ENCODE measurements at regions not wholly inside any gene's neighbourhood (a gene's known extent, or its start where the extent isn't known, plus 50 kb on each side); places are given as distances from the start of the nearest gene placed in this dataset.

DNA sequence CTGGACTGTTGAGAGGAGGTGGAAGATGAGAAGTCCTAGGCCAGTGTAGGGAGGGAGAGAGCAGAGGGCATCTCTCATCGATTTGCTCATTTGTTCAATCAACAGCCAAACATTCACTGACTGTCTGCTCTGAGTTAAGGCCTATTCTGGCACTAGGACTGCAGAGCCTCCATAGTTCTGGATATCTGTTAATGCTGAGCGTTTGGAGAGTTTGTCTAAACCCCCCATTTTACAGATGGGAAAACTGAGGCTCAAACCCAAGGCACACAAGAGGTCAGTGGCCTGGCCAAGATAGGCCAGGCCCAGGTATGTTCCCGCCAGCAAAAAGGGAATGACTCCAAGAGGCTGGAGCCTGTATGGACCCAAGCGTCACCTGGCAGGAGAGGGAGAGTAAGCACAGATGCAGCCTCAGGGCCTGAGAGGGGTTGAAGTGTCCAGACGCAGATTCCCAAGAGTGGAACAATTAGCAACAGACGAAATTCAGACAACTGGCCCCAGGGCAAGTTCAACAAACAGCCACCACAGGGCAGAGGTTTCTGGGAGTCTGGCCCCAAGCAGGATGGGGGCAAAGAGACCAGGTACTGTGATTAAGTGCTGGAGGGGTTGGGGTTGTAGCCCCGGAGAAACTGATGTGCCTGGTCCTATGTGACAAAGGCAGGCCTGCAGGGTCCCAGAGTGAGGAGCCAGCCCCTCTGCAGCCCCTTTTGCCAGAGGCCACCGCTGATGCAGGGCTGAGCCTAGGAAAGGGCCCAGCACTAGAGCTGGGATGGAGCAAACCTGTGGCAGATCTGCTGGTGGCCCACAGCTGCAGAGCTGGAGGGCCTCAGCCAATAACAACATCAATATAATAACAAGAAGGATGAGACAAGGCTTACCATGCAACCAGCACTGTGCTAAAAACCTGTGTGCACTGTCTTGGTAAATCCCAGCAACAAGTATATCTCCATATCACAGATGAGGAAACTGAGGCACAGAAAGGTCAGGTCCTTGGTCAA, 245.1 kb upstream of the TLE3 start:
- no peak for DNase-seq

DNA sequence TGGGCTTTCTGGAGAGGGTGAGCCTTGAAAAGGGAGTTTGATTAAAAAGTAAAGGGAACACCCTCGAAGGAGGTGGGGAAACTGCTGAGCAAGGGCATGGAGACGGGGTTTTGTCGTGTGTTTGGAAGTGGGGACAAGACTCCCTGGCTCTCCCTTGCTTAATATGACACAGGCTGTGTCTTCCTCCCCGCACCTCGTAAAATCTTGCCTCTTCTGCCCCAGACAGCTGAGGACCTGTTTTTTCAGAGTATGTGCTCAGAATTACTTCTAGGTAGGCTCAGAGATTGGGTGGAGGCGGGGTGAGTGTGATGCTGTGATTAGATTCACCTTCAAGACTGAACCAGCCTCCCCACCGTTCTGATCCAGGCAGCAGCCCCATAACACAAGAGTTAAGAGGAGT, 244.4 kb upstream of the TLE3 start:
- no peak for DNase-seq

DNA sequence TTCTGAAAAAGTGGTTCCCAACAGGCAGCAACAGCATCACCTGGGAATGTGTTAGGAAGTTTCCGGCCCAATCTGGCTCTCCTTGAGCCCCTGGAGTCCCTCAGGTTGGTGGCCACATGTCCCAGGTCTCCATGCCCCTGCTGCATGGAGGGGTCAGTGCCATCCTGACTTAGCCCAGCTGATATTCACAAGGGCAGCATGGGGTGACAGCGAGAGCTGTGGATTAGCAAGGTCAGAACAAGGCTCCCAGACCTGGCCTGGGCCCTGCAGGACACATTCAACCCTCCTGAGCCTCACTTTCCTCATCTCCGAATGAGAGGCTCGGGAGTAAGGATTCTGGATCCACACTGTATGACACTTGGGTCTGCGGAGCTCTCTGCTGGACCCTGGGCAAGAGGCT, 243.8 kb upstream of the TLE3 start:
- DNase-seq, result no peak

DNA sequence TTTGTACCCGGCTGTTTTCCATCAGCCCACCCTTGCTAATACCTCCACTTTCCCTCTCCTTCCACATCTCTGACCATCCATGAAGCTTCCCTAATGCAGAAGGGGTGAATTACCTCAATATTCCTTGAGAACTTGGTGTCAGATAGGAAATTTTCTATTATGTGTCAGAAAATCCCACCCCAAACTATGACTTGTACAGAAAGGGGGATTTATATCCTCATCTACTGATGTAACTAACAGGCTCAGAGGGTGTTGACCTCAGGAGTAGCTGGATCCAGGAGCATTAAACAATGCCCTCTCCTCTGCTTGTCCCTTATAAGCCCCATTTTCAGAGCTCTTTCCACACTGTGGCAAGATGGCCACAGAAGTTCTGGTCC, 242.8 kb upstream of the TLE3 start:
- no peak for DNase-seq

DNA sequence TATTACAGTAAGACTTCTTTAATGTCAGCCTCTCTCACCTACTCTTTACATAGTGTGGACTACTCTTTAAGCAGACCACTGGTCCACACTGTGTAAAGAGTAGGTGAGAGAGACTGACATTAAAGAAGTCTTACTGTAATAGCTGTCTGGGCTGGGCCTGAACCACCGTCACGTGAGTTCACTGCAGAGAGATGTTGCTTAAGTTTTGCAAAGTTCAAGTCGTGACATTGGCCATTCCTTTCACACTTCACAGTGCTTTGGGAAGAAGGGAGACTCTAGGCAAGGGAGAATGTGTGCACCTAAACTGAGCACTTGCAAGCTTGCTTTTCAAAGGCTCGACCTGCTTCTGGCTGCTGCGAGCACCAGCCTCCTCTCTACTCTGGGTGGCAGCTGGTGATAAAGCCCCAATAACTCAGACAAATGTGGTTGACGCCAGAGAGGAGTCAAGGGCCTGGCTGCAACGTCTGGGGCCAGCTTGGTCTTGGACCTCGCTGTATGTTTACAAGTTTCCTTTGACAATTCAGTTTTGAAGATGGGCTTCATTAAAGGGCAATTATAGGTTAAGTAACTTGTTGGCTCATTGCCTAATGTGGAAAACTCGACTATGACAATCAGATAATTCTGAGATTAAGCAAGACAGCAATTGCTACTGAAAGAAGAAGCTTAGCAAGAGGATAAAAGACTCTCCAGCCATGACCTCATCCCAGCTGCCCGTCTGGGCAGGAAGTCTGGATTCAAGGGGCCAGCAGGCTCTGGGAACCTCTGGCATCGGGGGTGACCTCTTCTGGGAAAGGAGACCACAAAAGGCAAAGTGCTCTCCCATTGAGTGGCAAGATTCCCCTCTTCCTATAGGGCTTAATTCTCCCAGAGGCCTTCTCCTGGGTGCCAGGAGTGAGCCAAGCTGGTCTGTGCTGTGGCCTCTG, 242.1 kb upstream of the TLE3 start:
- DNase-seq, result no peak

DNA sequence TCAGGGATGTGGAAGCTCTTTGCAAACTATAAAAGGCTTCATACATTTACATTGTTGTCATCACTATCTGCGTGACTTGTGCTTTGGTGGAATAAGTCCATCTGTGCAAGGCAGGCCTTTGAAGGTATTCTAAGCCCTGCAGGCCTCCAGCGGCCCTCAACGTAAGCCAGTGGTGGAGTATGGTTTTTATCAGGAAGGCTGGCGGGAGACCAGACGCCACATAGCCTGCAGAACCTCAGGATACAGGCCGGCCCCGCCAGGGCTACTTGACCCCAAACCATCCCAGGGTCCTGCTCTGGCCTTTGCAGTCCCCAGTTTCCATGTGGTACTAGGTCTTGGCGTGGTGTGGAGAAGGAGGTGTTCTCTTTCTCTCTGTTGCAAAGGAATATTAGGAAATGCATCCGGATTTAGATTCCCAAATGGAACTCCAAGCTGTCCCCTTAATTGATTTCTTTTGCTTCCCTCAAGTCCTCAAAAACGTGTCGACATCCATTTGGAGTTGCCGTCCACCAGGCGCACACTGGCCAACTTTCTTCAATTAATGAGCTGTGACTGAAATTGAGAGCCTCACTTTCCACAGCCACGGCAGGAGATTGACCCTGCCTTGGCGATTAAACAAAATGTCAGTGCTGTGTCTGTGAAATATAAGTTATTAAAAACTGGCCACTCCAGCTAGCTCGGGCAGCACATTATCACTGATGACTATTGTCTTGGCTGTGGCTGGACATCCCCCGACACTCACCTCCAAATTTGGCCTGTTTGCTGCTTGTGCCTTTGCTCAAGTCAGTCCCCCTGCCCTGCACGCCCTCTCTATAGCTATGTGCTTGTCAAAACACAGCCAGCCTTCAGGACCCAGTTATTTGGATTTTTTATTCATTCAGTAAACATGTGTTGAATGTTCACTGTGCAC, 239.8 kb upstream of the TLE3 start:
- no peak for DNase-seq

DNA sequence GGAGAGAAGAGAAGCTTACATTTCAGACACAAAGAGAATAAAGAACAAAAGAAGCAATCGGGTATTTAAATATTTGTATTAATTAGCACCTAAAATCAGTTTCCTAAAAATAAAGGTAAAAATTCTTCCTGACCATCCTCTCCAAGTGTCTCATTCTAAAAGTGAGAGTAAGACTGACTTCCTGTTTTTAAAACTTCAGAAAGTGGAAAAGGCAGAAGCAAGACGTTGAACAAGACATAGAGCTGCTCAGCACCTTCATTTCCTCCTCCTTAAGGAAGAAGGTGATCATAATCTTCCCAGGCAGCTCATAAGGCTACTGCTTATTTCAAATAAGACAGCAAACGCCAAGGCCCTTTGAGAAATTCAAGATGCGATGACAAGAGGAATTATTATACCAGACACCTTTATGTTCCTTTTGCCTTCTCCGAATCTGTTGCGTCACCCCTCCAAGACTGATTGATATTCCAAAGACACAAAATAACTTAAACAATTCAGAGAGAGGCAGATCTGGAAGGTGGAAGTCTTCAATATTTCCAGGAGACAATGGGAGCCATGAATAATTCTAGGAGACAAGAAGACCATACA, 238.8 kb upstream of the TLE3 start:
- DNase-seq, result no peak

DNA sequence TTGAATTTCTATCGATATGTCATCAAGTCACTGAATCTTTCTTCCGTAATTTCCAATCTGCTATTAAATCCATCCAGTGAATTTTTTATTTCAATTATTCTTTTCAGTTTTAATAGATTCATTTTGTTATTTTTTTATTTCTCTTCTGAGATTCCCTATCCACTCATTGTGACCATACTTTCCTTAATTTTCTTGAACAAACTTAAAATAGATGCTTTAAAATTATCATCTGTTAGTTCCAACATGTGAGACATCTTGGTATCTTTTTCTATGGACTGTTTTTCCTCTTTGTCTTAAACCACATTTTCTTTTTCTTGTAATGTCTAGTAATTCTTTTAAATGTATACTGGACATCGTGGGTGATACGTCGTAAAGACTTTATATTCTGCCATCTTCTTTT, 236.6 kb upstream of the TLE3 start:
- no peak for DNase-seq

DNA sequence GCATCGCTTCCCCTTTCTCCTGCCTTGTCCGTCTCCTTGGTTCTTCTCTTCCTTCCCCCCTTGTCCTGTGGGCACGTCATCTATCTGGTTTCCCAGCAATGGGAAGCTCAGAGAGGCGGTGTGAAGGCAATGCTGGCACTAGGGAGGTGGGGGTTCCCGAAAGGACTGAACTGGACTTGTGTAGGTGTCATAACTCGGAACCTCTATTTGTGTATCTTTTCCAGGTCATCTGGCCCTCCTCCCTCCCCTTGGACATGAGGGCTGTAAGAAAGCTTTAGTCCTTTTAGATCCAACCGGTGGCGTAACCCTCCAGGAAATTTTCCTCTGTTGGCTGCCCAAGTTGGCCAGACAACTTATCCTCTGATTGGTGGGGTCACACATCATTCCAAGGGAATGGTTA, 231.5 kb upstream of the TLE3 start:
- no peak for DNase-seq

DNA sequence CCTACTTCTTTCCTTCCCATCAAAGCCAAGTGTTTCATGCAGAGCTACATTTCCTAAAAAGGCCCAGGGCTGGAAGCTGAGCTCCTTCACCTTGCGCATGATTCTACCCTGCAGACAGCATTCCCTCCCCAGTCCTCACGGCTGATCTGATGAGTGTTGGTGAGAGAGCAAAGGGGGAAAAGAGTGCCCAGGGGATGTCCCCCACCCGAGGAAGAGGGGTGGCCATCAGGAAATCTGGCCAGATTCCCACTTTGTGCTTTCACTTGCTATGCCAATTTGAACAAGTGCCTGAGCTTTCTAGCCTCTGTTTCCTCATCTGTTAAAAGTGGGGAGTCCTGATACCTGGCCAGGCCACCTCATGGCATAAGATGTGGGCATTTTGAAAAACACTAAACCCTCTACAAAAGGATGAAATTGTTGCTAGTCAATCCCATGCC, 231.0 kb upstream of the TLE3 start:
- no peak for DNase-seq

DNA sequence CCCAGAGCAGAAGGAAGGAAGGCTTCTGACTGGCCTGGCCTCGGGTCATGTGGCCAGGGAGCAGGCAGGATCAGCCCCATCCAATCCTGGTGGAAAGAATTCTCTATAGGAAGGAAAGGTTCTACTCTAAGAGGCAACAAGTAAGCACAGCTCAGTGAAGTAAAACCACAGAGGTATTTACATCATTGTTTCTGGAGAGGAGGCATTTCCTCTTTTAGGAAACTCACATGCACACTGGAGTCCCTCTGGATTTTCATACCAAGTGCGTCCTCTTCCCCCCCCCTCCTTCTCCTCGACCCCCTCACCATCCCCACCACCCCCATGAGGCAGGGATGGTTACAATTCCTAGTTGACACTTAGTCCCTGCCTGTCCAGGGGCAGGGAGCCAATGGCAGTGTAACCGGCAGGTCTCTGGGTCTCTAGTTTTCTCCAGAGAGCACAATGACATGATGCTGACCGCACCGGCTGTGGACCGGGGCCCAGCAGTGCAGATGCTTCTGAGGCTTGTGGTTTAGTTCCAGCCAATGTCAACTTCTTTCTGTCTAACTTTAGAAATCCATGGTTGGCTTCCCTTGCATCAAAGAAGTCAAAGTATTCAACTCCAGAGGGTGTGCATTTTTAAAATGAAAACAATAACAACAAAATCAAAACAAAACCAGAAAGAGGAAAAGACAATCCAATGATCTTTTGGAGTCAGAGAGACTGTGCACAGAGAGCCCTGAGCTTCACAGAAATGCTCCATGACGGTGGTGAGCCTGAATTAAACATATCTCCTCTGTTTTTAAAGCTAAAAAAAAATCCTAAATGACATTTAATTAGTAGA, 230.3 kb upstream of the TLE3 start:
- no peak for DNase-seq

DNA sequence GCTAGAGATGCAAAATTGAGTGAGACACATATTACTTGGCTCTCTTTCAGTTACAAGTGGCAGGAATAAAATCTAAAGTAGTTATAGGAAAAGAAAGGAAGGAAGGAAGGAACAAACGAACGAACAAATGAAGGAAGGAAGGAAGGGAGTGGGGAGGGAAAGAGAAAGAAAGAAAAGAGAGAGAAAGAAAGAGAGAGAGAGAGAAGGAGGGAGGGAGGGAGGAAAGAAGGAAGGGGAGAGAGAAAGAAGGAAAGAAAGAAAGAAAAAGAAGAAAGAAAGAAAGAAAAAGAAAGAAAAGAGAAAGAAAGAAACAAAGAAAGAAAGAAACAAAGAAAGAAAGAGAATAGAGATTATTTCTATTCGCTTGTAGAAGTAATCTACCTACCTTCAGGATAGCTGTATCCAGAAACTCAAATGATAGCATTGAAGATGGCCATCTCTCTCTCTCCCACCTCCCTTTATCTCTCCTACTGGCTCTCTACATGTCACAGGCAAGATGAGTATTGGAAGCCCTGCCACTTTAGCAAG, 229.7 kb upstream of the TLE3 start:
- no peak for DNase-seq

DNA sequence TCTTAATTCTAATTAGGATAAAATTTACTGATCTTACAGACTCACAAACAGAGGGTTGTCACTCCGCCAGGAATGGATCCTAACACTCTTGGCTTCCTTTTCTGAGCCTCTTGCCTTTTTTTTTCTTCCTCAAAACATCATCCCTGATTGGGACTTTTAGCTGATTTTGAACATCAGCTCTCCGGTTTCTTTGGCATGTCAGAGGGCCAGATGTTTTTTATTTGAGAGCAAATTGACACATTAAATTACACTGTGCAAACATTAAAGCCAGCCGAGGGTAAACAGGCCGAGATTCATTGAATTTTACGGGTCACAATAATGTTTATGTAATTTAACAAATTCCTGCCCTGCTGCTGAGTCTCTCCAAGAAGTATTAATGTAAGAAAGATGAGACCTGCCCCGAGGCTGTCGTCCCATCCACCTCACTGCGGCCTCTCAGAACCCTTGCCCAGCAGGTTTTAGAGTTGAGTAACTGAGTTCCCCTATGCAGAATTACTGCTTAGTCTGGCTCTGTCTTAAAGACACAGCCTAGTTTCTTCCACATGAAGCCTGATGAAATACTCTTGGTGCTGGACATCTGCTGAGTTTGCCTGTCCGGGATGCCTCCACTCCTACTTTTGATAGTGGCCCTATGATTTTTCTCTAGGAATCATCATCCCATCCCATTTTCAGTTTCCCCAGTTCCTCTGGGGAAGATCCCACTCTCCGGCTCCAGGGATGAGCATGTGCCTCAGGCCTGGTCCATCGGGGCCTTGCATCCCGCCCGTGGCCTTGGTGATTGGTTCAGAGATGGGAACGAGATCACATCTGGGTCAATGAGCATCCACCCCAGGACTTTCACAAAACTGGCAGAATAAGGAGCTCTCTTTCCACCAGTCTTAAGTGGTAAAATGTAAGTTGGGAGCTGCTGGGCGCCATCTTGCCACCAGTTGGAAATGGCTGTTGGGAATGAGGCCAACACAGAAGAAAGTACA, 226.6 kb upstream of the TLE3 start:
- no peak for DNase-seq

DNA sequence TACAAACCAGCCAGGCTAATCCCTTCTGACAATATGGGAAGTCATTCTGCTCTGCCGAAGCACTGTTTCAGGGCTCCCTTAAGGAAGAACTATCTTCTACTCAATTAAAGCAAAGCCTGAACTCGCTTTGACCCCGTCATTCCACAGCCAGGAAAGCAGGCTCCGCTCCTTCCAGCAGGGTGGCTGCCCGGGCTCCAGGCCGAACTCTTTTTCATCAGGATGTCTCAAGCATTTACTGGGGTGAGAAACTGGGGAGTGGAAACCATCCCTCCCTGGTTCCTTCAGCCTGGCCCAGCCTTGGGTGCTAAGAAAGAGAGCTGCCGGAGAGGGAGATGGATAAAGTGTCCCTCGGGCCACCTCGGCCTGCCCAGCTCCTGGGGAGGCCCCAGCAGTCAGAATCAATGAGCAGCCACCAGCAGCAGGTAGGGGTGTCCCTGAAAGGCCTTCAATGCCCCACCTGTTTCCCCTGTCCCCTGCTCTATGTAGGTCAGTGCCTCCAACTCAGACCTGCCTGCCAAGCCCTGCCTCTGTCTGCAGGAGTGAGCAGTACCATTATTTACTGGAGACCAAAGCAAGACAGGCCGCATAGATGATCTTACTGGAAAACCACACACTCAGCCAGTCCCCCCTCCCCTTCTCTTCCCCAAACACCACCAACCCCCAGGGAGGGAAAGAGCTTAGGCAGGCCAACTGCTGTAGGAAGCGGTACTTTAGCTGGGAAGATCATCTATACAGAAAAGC, 225.6 kb upstream of the TLE3 start:
- DNase-seq, result no peak

DNA sequence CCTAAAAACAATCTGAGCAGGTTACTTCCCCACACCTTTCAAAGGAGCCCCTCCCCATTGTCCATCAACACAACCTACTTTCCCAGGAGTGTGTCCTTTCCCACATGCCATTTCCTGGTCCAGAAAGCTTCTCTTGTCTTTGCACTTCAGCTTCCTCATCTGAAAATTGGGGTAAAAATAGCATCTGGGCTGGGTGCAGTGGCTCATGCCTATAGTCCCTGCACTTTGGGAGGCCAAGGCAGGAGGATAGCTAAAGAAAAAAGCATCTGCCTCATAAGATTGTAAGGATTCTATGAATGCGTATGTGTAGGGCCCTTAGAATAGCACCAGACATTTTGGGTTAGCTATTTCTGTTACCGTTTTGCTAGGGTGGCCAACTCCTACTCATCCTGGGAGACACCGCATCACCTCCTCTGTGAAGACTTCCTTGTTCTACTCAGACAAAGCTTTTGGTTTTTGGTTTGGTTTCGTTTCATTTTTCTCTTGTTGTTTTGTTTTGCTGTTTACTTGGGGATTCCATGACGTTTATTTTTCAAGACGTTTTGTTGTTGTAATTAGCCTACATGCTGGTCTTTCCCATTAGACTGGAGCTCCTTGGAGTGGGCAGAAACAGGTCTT, 224.4 kb upstream of the TLE3 start:
- DNase-seq, result no peak

DNA sequence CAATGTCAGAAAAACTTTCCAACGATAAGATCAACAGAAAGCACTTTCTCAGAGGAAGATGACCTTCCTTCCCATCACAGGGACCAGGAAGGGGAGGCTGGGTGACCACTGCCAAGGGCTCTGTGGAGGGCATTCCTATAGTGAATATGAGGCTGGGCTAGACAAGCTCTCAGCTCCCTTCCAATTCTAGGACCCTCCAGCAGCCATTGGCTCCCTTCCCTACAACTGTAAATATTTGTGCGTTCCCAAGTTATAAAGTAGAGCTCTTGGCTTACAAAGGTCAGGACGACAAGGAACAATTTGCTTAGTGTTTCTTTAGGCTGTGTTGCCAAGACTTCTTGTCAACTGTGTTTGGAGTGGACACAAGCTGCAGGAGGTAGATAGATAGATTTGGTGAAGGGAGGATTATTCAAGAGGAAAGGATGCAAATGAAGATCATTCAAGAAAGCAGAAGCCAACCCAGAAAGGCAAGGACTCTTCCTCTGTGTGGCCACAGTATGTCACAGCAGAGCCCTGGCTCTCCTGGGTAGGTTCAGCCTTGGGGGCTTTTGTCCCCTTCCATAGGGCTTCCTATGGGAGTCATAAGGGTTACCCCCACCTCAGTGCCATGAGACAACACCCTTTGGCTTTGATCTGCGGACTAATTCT, 223.6 kb upstream of the TLE3 start:
- DNase-seq, result no peak

DNA sequence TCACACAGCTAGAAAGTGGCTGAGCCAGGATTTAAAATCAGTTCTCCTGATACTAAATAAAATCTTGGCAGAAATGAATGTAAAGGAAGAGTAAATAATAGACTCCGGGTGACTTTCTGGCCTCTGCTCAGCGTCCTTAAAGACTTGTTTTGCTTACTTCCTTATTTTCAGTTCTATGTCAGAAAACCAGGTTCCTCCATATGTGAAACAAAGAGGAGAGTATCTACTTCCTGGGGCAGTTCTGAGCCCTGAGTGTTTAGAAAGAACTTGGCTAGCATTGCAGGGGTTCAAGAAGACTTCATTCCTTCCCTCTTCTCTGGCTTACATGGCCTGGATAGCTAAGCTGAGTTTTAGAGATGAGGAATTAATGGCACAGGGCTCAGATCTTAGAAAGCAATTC, 222.8 kb upstream of the TLE3 start:
- DNase-seq, result no peak

DNA sequence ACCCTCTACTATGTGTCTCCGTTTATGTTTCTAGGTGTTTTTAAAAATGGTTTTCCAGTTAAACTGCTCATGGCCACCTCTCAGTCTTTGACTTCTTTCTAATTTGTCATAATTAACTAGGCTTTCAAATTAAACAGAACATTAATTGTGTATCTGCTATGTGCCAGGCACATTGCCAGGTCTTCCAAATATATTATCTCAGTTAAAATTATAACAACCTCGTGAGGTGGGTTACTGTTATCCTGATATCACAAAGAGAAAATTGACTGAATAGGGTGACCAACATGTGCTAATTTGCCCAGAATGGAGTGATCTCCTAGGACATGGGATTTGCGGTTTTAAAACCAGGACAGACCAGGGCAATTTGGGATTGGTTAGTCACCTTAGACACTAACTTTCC, 222.4 kb upstream of the TLE3 start:
- no peak for DNase-seq

Data from stimulated activated CD4-positive, alpha-beta T cell treated with anti-CD3 and anti-CD28 coated beads, Interleukin-1b, Interleukin-23, amount 100 ng/mL, for 48 hours (primary cell).